ENCODE measurements at regions not wholly inside any gene's neighbourhood (a gene's known extent, or its start where the extent isn't known, plus 50 kb on each side); places are given as distances from the start of the nearest gene placed in this dataset.

DNA sequence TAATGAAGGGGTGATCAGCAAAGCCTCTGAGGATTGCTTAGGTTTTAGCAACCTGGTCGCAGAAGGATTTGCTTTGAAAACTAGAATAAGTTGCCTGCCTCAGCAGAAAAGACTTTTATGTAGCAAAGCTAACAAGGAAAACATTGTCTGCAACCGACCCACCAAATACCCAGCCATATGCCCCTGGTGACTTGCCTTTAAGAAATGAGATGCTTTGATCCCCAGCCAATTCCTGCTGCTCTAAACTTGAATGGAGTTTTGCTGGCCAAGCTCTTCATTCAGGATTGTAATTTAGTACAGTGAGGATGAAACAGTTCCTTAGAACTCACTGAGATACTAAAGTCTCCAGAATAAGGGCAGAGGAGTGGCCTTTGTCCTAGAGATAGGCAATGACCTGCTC is 139.8 kb upstream of the PROK2 start:
- DNase-seq = no peak

DNA sequence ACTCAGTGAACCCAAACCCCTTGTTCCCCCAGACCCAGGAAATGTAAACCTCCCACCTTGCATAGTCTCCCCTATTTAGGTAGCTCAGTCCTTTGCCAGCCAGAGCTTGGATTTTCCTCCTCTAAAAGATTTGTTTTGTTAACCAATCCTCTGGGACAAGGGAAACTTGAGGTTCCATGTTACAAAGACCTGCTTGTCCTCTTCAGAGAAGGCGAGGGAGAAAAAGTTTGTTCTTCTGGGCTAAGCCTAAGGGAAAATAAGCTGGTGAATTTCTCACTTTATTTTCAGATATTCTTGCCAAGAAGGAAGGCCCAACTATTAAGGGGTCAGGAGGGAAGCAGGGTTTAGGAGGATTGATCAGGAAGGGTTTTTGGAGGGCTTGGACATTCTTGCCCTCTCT is 136.1 kb upstream of the PROK2 start:
- DNase-seq = no peak

DNA sequence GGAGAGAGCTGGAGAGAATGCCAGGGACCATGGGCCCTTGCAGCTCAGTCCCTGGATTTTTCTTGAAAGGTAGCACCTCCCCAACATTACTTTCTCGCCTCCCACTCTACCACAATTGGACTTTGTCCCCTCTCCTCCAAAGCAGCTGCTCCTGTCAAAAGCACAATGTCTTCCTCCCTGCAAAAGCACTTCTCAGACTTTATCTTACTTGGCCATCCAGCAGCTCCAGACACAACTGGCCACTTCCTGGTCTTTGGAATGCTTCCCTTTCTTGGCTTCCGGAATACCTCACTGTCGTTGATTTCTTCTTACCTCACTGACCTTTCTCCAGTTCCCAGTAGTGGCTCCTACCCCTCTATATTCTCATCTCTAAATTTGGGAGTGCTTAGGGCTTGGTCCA is 134.6 kb upstream of the PROK2 start:
- no peak for DNase-seq

DNA sequence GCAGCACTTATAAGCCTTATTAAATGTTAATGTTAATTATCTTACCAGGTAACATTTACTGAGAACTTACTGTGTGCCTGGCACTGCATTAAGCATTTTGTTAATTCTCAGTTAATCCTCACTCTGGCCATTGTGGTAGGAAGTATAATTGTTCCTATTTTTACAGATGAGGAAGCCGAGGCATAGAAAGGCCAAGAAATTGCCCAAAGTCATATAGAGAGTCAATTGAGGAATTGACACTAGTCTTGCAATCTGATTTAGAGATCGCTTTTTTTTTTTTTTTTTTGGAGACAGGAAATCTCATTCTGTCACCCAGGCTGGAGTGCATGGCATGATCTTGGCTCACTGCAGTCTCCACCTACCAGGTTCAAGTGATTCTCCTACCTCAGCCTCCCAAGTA is 132.6 kb upstream of the PROK2 start:
- DNase-seq = no peak

DNA sequence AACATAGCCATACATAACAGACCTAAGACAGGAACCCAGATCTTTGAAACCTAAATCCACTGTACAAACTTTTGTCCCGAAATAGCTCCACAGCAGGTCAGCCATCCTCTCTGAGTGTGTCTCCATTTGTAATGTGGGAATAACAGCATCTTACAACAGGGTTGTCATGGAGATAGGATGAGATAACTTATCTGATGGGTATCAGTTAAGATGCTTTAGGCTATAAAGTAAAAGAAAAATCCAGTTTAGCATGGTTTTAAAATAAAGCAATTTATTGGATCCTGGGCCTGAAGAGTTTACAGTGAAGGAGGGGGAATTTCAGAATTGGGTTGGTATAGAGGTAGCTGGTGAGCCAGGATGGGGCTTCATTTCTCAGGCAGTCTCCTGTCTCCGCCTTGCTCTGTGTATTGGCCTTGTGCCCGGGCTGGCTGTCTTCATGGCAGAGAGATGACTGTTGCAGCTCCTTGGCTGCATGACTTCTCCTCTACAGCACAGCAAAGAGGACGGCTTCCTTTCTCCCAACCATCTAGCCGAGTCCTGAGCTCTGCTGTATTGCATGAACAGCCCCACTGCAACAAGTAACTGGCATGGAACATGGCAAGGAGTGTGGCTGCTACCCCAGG is 131.9 kb upstream of the PROK2 start:
- no peak for DNase-seq

DNA sequence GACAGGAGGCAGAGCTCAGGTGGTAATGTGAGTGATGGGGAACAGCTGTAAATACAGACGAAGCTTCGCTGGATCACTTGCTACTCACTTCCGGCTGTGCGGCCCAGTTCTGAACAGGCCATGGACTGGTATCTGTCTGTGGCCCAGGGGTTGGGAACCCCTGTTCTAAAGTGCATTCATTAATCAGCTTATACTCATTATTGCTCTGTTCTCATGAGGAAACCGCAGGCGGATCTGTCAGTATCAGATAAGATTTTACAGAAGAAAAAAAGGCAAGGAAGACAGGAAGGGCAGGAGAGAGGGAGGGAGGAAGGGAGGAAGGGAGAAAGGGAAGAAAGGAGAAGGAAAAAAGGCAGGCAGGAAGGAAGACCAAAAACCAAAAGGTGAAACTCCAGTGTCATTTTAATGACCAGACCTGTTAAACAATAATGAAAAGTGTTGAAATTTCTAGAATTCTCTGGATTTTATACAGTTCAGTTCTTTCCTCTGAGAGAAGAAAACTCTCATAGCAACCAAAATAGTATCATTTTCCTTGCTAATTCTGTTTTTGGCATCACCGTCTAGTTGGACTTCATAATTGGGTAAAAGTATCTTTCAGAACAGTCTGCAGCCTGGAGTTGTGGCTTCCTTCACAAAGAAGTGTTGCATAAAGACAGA is 128.0 kb upstream of the PROK2 start:
- DNase-seq = no peak

DNA sequence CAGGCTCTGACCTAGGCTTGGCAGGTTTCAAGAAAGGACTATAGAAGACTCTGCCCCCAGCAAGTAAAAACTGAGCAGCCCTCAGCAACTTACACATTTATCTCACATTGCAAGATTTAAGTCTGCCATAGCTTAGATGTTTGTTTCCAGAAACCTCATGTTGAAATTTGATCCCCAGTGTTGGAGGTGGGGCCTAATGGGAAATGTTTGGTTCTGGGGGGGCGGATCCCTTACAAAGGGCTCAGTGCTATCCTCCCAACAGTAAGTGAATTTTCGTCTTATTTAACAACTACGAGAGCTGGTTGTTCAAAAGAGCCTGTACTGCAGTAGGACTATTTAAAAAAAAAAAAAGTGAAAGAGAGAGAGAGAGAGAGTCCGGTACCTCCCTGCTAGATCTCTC is 125.2 kb upstream of the PROK2 start:
- DNase-seq = no peak

DNA sequence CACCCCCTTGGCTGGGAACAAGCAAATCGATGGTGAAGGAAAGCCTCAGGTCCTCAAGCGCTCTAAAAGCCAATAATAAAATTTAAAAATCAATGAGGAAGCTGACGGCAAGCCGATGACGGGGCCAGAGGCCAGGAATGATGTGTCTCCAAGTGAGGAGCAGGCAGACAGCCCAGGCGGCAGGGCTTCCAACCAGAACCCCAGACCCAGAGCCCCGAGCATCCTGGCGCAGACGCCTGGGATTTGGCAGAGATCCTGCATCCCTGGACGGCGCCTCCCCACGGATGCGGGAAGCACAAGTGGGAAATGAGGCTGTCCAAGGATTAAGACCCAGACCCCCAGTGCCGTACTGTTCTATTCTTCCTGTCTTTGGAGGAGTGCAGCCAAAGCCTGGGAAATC is 123.0 kb upstream of the PROK2 start:
- DNase-seq = no peak

DNA sequence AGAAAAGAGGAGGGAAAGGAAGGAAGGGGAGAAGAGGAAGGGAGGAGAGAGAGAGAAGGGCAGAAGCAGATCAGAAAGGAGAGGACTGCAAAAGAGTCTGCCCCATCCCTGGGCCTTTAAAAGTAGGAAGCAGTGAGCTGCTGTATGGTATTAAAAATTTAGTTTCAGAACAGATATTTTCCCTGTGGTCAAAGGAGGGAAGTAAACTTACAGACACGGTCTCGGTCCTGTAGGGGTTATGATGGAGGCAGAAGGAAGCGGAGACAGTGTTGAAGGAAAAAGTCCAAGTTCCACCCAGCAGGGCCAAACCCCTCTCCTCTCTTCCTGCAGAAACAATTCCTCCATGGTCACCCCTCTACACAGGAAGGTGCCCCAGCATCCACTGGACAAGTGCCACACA is 122.0 kb upstream of the PROK2 start:
- DNase-seq = no peak

DNA sequence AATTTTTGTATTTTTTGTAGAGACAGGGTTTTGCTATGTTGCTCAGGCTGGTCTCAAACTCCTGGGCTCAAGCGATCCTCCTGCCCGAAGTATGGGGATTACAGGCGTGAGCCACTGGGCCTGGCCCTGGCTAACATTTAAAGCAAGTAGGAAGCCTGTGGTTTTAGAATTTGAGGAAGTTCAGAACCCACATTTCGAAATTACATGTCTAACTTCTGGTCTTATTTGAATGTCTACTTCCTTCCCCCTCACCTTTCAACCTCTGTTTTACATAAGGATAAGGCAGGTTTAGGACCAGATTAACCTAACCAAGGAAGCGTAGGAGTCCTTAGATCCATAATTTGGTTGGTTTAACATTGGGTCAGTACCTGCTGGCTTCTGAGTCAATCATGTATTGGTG is 120.5 kb upstream of the PROK2 start:
- DNase-seq = no peak

DNA sequence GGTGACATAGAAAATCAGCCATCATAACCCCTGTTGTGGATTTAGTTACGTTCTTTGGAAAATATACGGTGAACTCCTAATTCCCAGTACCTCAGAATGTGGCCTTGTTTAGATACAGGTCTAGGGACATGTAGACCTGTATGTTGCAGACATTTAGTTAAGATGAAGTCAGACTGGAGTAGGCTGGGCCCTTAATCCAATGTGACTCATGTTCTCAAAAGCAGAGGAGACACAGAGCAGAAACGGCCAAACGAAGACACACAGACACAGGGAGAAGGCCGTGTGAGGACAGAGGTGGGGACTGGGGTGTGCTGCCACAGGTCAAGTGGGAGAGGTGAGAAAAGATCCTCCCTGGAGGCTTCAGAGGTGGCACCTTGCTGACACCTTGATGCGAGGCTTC is 119.0 kb upstream of the PROK2 start:
- no peak for DNase-seq

DNA sequence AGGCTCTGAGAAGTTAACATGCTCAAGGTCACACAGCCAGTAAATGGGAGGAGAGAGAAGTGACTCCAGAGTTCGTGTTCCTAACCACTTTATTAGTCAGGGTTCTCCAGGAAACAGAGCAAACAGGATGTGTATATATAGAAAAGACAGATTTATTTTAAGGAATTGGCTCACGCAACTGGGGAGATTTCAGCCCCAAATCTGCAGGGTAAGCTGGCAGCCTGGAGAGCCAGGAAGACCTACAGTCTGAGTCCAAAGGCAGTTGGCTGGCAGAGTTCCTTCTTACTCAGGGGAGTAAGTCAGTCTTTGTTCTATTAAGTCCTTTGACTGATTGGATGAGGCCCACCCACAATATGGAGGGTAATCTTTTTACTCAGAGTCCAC is 118.2 kb upstream of the PROK2 start:
- no peak for DNase-seq

DNA sequence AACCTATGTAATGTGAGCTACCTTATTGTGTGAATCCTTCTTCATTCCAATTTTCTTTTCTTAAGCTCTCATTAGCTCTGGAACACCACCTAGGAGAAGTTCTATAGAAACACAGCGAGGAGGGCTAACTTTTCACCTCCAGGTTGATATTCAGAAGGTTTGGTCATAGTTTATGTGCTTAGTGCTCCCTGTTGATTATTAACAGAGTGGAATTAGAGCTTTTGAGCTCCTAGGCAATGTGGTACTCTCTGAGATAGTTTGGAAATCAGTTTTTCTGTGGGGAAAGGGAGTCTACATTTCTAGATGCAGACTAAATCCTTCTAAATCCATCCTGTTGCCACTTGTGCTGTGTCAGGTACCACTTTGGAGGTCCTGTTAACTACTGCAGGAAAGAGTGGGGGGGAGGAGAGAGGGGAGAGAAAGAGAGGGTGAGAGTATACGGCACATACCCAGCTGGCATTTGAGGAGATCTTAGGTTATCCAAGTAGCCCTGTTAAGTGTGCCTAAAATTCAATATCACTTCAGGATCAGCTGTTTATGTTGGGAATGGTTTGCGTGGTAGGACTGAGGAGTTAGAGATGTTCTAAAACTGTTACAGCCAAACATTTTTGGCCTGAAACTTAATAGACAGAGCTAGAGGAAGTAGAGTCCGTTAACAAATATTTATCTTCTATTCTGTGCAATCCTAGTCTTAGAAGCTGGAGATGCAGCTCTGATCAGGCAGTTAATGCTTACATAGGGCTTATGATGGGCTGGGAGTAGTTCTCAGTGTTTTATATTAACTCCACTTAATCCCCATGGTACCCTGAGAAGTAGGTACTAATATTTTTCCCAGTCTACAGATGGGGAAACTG is 117.5 kb upstream of the PROK2 start:
- no peak for DNase-seq

DNA sequence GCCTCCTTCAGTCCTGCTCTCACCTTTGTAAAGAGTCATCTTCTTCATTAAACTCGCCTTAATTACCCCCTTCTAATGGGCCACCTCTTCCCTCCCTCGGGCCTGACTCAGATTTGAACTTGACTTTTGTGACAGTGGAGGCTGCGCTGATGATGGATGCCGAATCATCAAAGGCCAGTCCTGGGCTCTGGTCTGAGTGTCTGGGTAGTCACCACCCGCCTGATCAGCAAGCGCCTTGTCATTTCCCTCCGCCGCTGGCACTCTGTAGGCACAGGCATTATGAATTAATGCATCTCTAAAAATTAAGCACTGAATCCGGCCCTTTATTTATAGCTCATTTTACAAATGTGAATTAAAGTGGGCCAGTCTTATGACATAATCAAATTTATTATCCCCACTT is 116.7 kb upstream of the PROK2 start:
- no peak for DNase-seq

DNA sequence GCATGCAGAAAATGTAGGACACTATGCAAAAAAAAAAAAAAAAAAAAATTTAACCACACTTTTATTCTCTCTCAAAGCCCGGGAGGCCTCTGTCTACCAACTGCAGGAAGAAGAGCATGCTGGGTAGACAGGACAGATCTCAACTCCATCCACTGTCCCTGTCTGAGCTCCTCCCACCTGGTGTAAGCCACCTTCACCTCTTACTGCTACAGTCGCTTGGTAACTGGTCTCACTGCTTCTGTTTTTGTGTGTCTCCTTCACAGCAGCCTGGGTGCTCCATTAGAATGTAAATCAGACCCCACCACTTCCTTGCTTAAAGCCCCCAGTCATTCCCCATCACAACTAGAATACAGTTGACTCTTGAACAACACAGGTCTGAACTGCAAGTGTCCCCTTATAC is 115.1 kb upstream of the PROK2 start:
- no peak for DNase-seq

DNA sequence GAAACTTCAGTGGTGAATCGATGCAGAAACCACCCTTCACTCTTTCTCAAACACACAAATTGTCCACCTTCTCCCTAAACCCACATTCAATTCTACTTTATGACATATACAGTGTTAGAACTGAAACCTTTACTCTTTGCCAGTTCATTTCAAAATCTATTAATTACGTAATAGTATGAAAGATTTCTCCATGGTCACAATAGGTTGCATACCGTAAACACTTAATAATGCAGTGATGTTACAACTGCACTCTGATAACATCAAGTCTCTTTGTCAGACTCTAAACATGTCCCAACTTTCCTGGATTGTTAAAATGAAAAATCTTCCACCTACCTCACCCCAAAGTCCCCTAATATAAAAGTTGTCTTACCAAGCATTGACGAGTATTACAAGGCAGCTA is 111.8 kb upstream of the PROK2 start:
- no peak for DNase-seq

DNA sequence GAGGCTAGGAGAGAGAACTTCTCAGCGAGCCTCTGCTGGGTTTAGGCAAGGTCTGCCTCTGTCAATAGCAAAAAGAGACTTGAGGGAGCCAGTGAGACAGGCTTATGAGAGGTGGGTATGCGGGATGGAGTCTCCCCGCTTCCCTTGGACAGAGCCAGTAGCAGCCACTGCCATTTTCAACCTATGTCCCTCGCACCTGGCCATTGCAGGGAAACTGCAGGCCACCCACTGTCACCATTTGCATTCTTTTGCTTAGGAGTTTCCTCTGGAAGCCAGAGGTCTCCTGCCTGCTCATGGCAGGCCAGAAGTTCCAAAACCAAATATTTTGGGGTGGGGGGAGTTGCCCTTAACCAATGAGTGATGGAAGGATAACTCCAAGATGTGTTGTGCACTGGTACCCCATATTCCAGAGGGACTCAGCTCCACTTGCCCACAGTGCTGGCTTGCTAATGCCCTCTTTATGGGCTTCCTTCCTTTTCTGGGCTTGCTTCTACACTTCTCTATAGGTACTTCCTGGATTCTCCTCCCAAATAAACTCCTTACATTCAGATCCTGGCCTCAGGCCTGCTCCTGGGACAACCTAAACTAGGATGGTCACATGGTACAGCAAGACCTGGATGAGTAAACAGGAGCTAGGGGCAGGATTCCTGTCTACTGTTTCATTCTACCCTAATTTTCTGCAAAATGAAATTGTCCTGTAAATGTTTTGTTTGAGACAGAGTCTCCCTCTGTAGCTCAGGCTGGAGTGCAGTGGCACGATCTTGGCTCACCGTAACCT is 108.9 kb upstream of the PROK2 start:
- DNase-seq = no peak

DNA sequence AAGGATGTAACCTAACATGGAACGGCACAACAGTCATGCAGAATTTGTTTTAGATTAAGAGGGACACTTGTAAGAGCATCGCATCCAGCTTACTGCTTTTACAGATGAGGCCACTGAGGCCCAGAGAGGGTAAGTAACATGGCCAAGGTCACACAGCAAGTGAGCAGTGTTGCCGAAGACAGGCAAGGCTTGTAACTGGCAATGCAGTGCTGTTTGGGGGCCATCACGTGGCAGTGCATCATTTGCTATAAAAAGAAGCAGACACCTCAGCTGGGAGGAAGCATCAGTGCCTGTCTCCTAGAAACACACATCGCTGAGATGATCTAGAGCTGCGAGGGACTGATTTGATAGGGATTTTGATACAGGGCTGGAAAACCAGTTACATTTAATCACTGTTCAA is 108.2 kb upstream of the PROK2 start:
- no peak for DNase-seq

DNA sequence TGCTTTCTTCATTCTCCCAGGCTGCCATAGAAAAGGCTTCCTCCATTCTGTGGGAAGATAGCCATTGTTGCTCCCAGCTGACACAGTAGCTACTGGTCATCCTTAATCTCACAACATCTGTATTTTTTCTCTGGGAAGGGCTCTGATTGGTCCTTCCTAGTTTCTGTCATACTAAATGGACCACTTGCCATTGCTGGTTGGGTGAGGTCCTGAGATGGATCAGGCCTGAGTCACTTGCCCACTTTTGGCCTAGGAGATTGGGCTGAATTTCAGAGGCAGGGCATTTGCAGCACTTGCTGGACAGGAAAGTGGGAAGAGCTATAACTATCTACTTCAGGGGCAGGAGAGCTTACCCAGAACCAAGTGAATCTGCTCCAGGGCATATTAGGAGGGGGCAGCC is 106.5 kb upstream of the PROK2 start:
- DNase-seq = no peak

DNA sequence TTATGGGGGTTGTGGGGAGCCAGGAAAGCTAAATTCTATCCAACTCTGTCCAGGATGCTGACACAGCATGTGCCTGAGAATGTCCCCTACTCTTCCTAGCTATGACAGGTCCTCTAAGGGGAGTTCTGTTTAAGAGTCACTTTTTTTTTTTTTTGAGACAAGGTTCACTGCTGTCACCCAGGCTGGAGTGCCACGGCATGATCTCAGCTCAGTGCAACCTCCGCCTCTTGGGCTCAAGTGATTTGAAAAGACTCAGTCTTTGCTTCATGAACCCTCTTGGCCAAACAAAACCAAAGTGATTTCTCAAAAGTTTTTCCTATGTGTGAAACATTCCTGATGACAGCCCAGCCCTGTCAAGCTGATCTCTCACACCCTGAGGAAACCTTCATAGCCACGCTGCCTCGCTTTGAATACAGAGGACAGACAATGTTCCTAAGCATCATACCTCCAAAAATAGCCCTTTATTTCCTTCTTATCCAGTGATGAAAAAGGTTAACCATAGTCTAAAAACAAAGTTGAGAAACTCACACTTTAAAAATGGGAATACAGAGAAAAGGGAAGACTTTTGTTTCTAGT is 105.5 kb upstream of the PROK2 start:
- DNase-seq = no peak

DNA sequence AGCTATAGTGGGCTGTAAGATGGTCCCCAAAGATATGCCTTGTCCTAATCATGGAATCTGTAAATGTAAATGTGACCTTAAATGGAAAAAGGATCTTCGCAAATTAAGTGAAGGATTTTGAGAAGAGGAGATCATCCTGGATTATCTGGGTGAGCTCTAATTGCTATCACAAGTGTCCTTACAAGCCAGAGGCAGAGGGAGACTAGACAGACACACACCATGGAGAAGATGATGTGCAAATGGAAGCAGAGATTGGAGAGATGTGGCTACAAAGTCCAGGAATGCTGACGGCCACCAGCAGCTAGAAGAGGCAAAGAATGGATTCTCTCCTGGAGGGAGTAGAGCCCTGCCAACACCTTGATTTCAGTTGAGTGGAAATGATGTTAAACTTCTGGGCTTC is 102.3 kb upstream of the PROK2 start:
- DNase-seq = no peak

DNA sequence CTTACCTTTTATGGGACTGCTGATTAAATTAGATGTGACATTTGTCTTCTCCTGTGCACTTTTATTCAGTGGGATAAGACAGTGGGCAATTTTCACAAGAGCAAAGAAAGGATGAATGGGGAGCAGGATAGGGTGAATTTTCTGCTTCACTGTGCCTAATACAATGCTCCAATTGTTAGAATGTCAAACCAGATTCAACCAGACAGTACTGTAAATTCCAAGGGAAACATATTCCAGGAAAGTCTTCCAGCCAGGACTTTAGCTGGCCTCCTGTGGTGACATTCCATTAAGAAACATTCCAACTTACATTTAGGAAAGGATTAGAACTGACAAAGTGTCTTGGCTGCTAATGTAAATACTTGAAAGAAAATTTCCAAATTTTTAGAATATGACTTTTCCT is 100.1 kb upstream of the PROK2 start:
- no peak for DNase-seq

DNA sequence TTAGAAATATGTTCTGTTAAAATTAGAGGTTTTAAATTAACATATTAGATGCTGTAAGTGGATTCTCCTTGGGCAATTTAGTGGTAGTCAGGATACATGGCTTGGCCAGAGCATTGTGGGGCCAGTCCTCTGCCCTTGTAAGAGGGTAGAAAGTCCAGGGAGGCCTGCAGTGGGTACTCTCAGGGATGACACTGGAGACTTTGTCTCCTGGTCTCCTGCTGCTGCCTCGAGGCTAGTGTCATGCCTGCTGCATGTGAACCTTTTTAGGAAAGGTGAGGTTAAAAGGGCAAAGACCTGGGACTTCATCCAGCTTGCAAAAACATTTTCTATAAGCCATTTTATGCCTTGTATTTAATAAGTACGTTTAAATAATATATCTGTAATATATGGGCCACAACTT is 96.8 kb upstream of the PROK2 start:
- no peak for DNase-seq

Data from stimulated activated CD4-positive, alpha-beta T cell treated with anti-CD3 and anti-CD28 coated beads, Interleukin-15, amount 100 ng/mL, for 24 hours (primary cell).